Cardiac muscle cell (in vitro differentiated cells and primary cell): ENCODE measurements at regions not wholly inside any gene's neighbourhood (a gene's known extent, or its start where the extent isn't known, plus 50 kb on each side); places are given as distances from the start of the nearest gene placed in this dataset.

ENCODE experiments used
- DNase-seq, 2 donors: peaks; one replicate each; pipeline versions ENCODE4 v3.0.0 to v3.0.0-alpha.2; 2010 to 2017; ENCODE audit warnings: low read depth in 1 of 2, low spot score in 1 of 2
- H3K27ac ChIP-seq: fragments of 200-600 bp; sonication (generic); 2 replicates; pipeline ENCODE4 v1.5.1; 2016
- H3K27me3 ChIP-seq: fragments of 200-600 bp; sonication (generic); 2 replicates; pipeline ENCODE4 v1.6.0; 2016; ENCODE audit warnings: control low read depth
- H3K36me3 ChIP-seq: fragments of 200-600 bp; sonication (generic); 2 replicates; pipeline ENCODE4 v1.5.1; 2016; ENCODE audit warnings: control low read depth
- H3K4me1 ChIP-seq: fragments of 200-600 bp; sonication (generic); 2 replicates; pipeline ENCODE4 v1.8.1; 2017; ENCODE audit warnings: low read depth, mild to moderate bottlenecking, mixed run types
- H3K4me3 ChIP-seq: fragments of 200-600 bp; sonication (generic); 2 replicates; pipeline ENCODE4 v1.5.1; 2016; ENCODE audit warnings: mild to moderate bottlenecking
- H3K9me3 ChIP-seq: fragments of 200-600 bp; sonication (generic); 2 replicates; pipeline ENCODE4 v1.5.1; 2017; ENCODE audit warnings: low read depth, mild to moderate bottlenecking, control low read depth
- TF ChIP-seq, protein P1 (sequence below): IDR thresholded peaks from 2 replicates; pipeline ENCODE4 v1.5.1; 2012; ENCODE audit warnings: low read depth, mild to moderate bottlenecking, low read length

DNA sequence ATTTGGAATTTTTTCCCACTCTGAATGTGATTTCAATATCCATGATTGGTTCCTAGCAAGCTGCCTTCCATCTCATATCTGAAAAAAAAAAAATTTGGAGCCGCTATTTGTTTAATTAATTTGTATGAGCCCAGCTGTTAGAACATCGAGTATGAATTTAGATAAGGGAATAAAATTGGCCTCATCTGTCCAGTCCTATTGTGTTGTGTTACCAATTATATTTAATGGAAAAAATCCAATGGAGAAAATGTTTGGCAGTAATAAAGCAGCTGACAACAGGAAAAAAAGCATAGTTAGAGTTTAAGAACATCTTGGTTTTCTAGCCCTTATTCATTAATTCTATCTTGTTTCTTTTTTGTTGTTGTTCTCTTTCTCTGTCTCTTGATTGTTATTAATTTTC, 735.6 kb upstream of the RIOK2 start:
- no peak for DNase-seq
- no peak overlapping the region for H3K27ac ChIP-seq

DNA sequence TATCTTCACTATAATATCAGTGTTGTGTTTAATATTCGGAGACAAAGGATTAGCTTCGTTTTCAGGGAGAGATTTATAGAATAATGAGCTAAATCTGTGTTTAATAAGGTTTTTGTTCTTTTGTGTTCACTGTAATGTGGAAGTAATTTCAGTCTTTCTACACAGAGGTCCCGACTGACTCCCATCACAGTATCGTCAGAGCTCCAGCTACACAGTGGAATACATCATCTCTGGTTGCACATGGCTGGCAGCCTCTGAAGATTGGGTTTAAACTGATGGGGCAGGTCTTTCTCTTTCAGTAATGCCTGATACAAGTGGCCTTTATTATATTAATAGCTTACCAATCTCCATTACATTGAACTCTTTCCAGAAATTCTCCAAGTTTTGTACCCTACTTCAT, 736.7 kb upstream of the RIOK2 start:
- Histone ChIP-seq H3K36me3 (no peaks in the 10 kb centered on the region), H3K27ac (no peak overlapping the region), H3K4me1 (no peaks in the 10 kb centered on the region), H3K9me3 (no peaks in the 10 kb centered on the region), H3K4me3 (no peak overlapping the region), H3K27me3 (no peaks in the 10 kb centered on the region)
- TF ChIP-seq, protein P1, sequence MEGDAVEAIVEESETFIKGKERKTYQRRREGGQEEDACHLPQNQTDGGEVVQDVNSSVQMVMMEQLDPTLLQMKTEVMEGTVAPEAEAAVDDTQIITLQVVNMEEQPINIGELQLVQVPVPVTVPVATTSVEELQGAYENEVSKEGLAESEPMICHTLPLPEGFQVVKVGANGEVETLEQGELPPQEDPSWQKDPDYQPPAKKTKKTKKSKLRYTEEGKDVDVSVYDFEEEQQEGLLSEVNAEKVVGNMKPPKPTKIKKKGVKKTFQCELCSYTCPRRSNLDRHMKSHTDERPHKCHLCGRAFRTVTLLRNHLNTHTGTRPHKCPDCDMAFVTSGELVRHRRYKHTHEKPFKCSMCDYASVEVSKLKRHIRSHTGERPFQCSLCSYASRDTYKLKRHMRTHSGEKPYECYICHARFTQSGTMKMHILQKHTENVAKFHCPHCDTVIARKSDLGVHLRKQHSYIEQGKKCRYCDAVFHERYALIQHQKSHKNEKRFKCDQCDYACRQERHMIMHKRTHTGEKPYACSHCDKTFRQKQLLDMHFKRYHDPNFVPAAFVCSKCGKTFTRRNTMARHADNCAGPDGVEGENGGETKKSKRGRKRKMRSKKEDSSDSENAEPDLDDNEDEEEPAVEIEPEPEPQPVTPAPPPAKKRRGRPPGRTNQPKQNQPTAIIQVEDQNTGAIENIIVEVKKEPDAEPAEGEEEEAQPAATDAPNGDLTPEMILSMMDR: no peak
- DNase-seq: no peak

More for the DNA sequence above, 735.6 kb upstream of the RIOK2 start:
- H3K9me3 ChIP-seq: no peaks in the 10 kb centered on the region
- no peak overlapping the region for H3K4me3 ChIP-seq
- no peaks in the 10 kb centered on the region for H3K4me1 ChIP-seq
- H3K36me3 ChIP-seq: no peaks in the 10 kb centered on the region
- no peaks in the 10 kb centered on the region for H3K27me3 ChIP-seq
- TF ChIP-seq, protein P1: no peak

DNA sequence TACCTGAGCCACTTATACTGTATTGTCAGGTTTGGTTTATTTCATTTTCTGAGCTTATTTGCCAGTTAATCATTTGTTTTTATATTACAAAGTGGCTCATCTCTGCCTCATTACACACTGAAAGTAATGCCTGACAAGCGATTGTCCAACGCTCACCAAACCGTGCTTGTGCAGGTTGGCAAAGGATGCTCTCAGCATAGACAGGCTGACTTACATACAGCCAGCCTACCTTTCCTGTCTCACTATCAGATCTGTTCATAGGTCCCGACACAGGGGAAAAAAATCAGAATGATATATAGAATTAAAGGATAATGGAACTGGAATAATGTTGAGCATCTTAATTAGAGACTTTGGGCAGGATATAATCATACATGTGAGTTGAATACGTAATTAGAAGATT, 739.7 kb upstream of the RIOK2 start:
- H3K36me3 ChIP-seq: no peaks in the 10 kb centered on the region
- no peak overlapping the region for H3K4me3 ChIP-seq
- H3K9me3 ChIP-seq: no peaks in the 10 kb centered on the region
- no peak overlapping the region for H3K27ac ChIP-seq
- TF ChIP-seq, protein P1: no peak
- no peaks in the 10 kb centered on the region for H3K27me3 ChIP-seq
- no peak for DNase-seq
- H3K4me1 ChIP-seq: no peaks in the 10 kb centered on the region

DNA sequence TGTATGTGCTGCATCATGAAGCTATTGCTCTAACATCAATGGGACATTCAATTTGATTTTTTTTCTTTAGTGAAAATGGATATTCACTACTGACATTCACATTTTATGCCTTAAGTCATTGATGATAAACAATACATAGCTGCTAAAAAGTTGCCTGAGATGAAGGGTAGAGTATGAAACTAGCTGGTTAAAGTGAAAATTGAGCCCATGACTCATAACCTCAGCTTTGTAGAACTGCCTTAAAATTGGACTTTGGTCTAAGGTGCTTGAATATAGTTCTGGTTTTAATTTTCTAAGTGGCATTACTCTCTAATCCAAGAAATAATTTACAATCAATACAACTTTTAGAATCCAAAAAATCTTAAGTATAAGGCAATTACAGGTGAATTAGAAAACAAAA, 740.4 kb upstream of the RIOK2 start:
- Histone ChIP-seq H3K4me1 (no peaks in the 10 kb centered on the region), H3K27me3 (no peaks in the 10 kb centered on the region), H3K4me3 (no peak overlapping the region), H3K27ac (no peak overlapping the region), H3K9me3 (no peaks in the 10 kb centered on the region), H3K36me3 (no peaks in the 10 kb centered on the region)
- DNase-seq: no peak
- TF ChIP-seq, protein P1: no peak

DNA sequence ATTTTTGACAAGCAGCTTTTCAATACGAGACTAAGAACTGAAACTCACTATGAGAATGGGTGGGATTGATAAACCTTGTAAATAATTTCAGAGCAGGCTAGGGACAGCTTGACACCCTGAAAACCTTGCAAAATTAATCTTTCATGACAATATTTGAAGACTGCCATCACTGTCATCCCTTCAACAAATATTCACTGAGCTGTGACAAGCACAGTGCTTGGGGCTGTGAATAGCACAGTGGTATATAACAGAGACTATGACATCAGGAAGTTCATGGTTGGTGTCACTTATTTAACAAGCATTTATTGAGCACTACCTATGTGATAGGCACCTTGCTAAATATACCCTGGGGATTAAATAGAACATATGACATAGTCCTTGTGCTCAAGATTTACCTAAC, 741.0 kb upstream of the RIOK2 start:
- Histone ChIP-seq H3K4me3 (no peak overlapping the region), H3K27ac (no peak overlapping the region), H3K36me3 (no peaks in the 10 kb centered on the region), H3K9me3 (no peaks in the 10 kb centered on the region), H3K4me1 (no peaks in the 10 kb centered on the region), H3K27me3 (no peaks in the 10 kb centered on the region)
- TF ChIP-seq, protein P1: no peak
- DNase-seq: no peak

DNA sequence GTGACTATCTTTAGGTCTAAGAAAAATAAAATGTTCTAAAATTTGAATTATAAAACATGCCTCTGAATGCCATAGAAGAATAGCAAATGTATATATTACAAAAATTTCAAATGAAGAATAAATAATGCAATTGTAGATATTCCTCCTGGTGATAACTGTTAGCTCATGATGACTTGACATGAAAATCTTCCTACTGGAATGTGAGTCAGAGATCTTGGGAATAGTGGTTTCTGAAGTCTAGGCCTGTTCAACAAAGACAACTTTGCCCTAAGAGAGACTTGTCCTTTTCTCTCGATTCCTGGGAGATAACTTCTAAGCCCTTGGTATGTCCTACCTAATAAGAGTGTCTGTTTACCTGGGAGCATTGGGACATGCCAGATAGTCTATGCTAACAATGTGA, 746.3 kb upstream of the RIOK2 start:
- Histone ChIP-seq H3K4me1 (no peaks in the 10 kb centered on the region), H3K27me3 (no peaks in the 10 kb centered on the region), H3K4me3 (no peak overlapping the region), H3K36me3 (no peaks in the 10 kb centered on the region), H3K9me3 (no peaks in the 10 kb centered on the region), H3K27ac (no peak overlapping the region)
- TF ChIP-seq, protein P1: no peak
- no peak for DNase-seq
